Mesothelial cell of epicardium (in vitro differentiated cells): ENCODE measurements at regions not wholly inside any gene's neighbourhood (a gene's known extent, or its start where the extent isn't known, plus 50 kb on each side); places are given as distances from the start of the nearest gene placed in this dataset.

Experiments used
- DNase-seq, 2 experiments: peaks; one replicate each; pipeline ENCODE4 v3.0.0; 2021; ENCODE audit warnings: low spot score in 2 of 2; ENCODE audit not compliant: unreplicated experiment in 2 of 2
- H3K27ac Mint-ChIP-seq: 2 replicates; pipeline ENCODE4 v1.8.0; 2021; ENCODE audit warnings: mixed read lengths
- H3K27me3 Mint-ChIP-seq: 2 replicates; pipeline ENCODE4 v1.8.0; 2021; ENCODE audit warnings: low read depth, mixed read lengths
- H3K36me3 Mint-ChIP-seq: 2 replicates; pipeline ENCODE4 v1.8.0; 2021; ENCODE audit warnings: mixed read lengths
- H3K4me1 Mint-ChIP-seq: 2 replicates; pipeline ENCODE4 v1.8.0; 2021; ENCODE audit warnings: mixed read lengths
- H3K4me3 Mint-ChIP-seq: 2 replicates; pipeline ENCODE4 v1.8.0; 2021; ENCODE audit warnings: mild to moderate bottlenecking, moderate library complexity, mixed read lengths
- H3K9me3 Mint-ChIP-seq: 2 replicates; pipeline ENCODE4 v1.8.0; 2021; ENCODE audit warnings: mixed read lengths
- CTCF ChIP-seq: fragments of 200-600 bp; sonication (generic); IDR thresholded peaks from one replicate; pipeline ENCODE4 v1.5.0; 2021; ENCODE audit warnings: antibody characterized with exemption; ENCODE audit not compliant: unreplicated experiment

DNA sequence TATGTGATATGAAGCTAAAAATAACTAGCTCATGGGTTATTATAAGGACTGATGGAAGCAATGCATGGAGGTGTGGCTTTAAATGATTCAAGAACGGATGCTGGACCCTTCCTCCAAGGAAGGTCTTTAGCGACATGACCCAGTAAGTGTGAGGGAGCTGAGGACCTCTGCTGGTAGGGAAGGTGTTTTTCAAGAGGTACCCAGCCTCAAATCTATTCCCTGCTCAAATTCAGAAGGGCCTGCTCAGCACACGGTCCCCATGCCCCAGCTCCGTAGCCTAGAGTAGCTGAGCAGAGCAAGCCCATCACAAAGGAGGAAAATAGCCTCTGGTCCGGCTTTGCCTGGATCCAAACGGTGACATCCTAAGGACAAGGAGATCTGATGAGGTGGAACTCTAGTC lies 266.2 kb upstream of the IGF1R start:
- Mint-ChIP-seq H3K9me3 (peaks cover 30% of the 10 kb centered on the region), H3K27ac (no peak overlapping the region), H3K4me3 (no peak overlapping the region), H3K36me3 (no peaks in the 10 kb centered on the region), H3K4me1 (no peaks in the 10 kb centered on the region), H3K27me3 (peaks cover 46% of the 10 kb centered on the region)
- TF ChIP-seq CTCF = no peak
- DNase-seq = no peak

- Mint-ChIP-seq H3K4me3 (no peak overlapping the region), H3K4me1 (no peaks in the 10 kb centered on the region)
Measured at GRCh38 chr15:98383571-98383970, 264.8 kb upstream of the IGF1R start.

DNA sequence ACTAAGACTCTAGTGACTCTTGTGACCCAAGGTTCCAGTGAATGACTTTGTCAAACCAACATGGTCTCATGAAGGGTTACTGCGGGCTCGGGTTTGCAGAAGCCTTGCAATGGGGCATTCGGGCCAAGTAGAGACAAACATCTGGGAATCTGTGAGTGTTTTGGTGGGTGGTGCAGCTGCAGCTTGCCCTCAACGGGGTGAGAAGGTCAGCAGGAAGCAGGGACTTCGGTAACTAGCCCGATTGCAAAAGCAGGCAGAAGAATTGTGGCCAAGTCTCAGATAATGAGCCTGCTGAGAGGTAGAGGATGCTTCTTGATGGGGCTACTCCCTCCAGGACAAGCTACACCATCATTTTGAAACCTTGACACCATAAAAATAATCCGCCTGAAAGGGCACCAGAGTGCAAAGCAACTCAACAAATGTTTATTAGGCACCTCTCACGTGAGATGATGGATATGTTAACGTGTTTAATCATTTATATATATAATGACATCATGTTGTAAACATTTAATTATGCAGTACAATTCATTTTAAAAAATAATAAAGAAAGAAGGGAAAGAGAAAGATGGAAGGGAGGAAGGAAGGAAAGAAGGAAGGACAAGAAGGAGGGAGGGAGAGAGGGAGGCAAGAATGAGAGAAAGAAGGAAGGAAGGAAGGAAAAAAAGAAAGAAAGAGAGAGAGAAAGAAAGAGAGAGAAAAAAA lies 263.9 kb upstream of the IGF1R start:
- H3K27me3 Mint-ChIP-seq = peaks cover 43% of the 10 kb centered on the region
- no peak for TF ChIP-seq CTCF
- H3K4me1 Mint-ChIP-seq = no peaks in the 10 kb centered on the region
- no peak overlapping the region for H3K27ac Mint-ChIP-seq
- H3K9me3 Mint-ChIP-seq = peaks cover 8% of the 10 kb centered on the region
- no peak overlapping the region for H3K4me3 Mint-ChIP-seq
- DNase-seq = no peak
- no peaks in the 10 kb centered on the region for H3K36me3 Mint-ChIP-seq

More at GRCh38 chr15:98383571-98383970, 264.8 kb upstream of the IGF1R start:
- Mint-ChIP-seq H3K36me3 (no peaks in the 10 kb centered on the region), H3K9me3 (peaks cover 17% of the 10 kb centered on the region), H3K27ac (no peak overlapping the region), H3K27me3 (peaks cover 46% of the 10 kb centered on the region)
- no peak for DNase-seq
- no peak for TF ChIP-seq CTCF

- no peak for TF ChIP-seq CTCF
- Mint-ChIP-seq H3K9me3 (no peaks in the 10 kb centered on the region), H3K4me1 (no peaks in the 10 kb centered on the region), H3K27ac (no peak overlapping the region), H3K27me3 (peaks cover 38% of the 10 kb centered on the region), H3K4me3 (no peak overlapping the region), H3K36me3 (no peaks in the 10 kb centered on the region)
- no peak for DNase-seq
Measured at GRCh38 chr15:98385752-98386381, 262.5 kb upstream of the IGF1R start.

- no peaks in the 10 kb centered on the region for H3K9me3 Mint-ChIP-seq
- peaks cover 33% of the 10 kb centered on the region for H3K27me3 Mint-ChIP-seq
- no peak for DNase-seq
- H3K4me3 Mint-ChIP-seq = no peak overlapping the region
- no peaks in the 10 kb centered on the region for H3K4me1 Mint-ChIP-seq
- no peaks in the 10 kb centered on the region for H3K36me3 Mint-ChIP-seq
- TF ChIP-seq CTCF = no peak
- no peak overlapping the region for H3K27ac Mint-ChIP-seq
Measured at GRCh38 chr15:98386561-98386960, 261.8 kb upstream of the IGF1R start.
